GM06990 (cell line): ENCODE measurements at regions not wholly inside any gene's neighbourhood (a gene's known extent, or its start where the extent isn't known, plus 50 kb on each side); places are given as distances from the start of the nearest gene placed in this dataset.

Experiments used
- DNase-seq: peaks from one replicate; pipeline ENCODE4 v3.0.0-alpha.2; 2011; ENCODE audit not compliant: insufficient read length; ENCODE audit errors: extremely low read depth
- H3K27me3 ChIP-seq: replicated peaks from 2 replicates; pipeline ENCODE4 v1.6.0; 2011; ENCODE audit warnings: low read length; ENCODE audit not compliant: control insufficient read depth, insufficient read depth
- H3K36me3 ChIP-seq: 2 replicates; pipeline ENCODE4 v1.5.1; 2011; ENCODE audit warnings: low read length; ENCODE audit not compliant: control insufficient read depth, insufficient read depth
- H3K4me3 ChIP-seq: replicated peaks from 2 replicates; pipeline ENCODE4 v1.5.1; 2011; ENCODE audit warnings: low read depth, mild to moderate bottlenecking, control low read depth, low read length
- TF ChIP-seq, protein P1 (sequence below): IDR thresholded peaks from 2 replicates; pipeline ENCODE4 v1.5.1; 2011; ENCODE audit warnings: low read length, control low read depth, mild to moderate bottlenecking, inconsistent platforms; ENCODE audit not compliant: insufficient read depth, poor library complexity, severe bottlenecking

DNA sequence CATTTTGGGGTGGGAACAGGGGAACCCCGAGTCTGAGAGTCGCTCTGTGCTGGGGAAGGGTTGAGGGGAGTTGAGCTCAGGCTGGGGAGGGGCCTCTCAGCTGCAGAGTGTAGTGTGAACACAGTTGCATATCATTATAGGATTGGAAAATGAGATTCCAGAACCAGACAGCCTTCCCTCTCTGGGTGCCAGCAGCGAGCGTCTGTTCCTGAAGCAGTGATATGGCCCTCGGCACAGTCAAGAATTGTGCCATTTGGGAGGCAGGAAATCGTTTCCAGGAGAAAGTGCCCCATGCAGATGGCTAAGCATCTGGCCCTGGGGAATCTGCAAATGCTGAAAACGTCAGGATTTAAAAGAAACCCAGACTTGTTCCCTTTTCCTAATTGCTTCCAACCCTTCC lies 70.4 kb upstream of the SFSWAP start:
- Histone ChIP-seq H3K36me3 (no peaks in the 10 kb centered on the region), H3K4me3 (no peak overlapping the region), H3K27me3 (no peaks in the 10 kb centered on the region; the same call in 1 of the 2 replicates)
- TF ChIP-seq, protein P1, sequence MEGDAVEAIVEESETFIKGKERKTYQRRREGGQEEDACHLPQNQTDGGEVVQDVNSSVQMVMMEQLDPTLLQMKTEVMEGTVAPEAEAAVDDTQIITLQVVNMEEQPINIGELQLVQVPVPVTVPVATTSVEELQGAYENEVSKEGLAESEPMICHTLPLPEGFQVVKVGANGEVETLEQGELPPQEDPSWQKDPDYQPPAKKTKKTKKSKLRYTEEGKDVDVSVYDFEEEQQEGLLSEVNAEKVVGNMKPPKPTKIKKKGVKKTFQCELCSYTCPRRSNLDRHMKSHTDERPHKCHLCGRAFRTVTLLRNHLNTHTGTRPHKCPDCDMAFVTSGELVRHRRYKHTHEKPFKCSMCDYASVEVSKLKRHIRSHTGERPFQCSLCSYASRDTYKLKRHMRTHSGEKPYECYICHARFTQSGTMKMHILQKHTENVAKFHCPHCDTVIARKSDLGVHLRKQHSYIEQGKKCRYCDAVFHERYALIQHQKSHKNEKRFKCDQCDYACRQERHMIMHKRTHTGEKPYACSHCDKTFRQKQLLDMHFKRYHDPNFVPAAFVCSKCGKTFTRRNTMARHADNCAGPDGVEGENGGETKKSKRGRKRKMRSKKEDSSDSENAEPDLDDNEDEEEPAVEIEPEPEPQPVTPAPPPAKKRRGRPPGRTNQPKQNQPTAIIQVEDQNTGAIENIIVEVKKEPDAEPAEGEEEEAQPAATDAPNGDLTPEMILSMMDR = no peak
- no peak for DNase-seq

DNA sequence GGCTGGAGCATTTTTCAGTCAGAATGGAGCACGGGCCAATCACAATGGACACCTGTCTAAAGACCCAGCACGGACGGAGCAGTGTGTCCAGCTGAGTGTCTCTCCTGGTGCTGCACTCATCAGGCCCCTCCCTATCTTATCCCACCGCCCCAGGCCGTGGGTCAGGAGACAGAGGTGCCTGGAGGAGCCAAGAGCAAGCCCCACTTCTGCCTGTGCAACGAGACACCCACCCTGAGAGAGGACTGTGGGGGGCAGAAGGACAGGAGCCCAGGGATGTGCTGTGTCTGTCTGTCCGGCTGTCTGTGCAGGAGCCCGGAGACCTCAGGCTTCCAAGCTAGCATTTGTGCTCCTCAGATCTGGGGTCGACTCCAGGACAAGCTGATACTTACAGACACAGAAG lies 69.6 kb upstream of the SFSWAP start:
- no peaks in the 10 kb centered on the region for H3K36me3 ChIP-seq
- no peaks in the 10 kb centered on the region; the same call in 1 of the 2 replicates for H3K27me3 ChIP-seq
- DNase-seq = no peak
- TF ChIP-seq, protein P1 = no peak
- no peak overlapping the region for H3K4me3 ChIP-seq

DNA sequence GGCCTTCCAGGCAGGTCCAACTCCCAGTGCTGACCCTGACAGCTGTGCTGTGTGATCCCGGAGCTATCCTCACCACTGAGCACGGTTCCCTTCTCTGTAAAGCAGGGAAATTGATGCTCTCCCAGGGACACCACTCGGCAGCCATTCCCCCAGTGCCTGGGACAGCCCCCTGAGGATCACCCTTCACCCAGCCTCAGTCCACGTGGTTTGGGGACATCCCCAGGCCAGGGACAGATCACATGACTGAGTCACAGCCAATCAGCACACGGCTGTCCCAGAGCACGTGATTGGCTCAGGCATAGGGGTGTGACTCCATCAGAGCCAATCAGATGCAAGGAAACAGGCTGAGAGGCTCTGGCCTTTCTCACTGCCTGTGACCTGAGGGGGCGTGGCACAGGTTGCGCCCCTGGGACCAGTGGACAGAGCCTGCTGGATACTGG lies 68.8 kb upstream of the SFSWAP start:
- TF ChIP-seq, protein P1 = no peak
- Histone ChIP-seq H3K27me3 (no peaks in the 10 kb centered on the region), H3K4me3 (no peak overlapping the region), H3K36me3 (no peaks in the 10 kb centered on the region)
- DNase-seq = no peak

DNA sequence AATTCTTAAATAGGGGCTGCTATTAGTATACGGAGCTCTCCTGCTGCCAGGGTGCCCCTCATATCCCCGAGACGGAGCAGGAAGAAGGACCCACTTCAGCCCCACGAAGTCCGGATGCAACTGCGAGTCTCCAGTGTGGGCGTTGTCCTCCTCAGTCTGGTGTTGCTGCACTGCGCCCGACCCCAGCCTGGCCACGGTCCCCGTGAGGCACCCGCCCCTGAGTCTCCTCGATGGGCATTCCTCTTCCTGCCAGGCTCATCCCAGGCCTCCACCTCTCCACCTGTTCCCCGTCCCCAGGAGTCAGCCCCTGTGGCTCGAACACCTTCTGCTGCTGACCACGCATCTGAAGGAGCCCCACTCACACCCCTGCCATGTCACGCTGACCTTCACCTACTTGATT lies 68.1 kb upstream of the SFSWAP start:
- H3K27me3 ChIP-seq = no peaks in the 10 kb centered on the region
- H3K4me3 ChIP-seq = no peak overlapping the region
- TF ChIP-seq, protein P1 = no peak
- H3K36me3 ChIP-seq = no peaks in the 10 kb centered on the region
- DNase-seq = no peak

DNA sequence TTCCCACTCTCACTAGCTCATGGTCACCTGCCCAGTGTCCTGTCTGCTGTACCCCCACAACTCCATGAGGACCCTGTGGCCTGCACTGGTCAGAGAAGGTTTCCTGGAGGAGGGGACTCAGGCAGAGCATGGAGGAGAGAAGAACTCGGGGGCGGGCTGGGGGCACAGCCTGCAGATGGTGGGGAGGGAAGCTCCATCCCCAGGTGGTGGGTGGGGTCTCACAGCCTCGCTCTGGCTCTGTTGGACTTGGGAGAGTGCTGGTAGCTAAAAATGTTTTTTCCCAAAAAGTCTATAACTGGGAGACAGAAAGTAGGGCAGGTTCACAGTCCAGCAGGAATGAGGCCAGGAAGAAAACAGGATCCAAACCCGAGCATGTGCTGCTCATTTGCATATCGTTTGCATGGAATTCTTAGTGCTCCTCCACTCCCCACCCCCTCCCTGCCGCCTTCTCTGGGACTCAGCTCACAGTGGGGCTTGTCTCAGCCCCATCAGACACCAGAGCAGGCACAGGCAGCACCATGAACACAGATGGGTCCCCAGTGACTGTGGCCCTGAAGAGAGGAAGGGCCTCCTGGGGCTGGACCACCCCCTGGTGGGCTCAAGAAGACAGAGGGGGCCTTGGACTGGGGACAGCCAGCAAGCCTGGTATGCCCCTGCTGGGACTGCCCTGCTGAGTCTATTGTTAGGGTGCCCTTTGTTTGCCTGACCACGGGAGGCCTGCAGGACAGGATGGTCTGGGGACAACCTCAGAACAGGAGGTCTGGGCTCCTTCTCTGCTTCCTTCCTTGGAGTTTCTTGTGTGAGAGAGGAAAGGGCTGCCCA lies 67.0 kb upstream of the SFSWAP start:
- no peaks in the 10 kb centered on the region for H3K27me3 ChIP-seq
- DNase-seq = no peak

More for the DNA sequence above, 67.0 kb upstream of the SFSWAP start:
- TF ChIP-seq, protein P1 = no peak
- Histone ChIP-seq H3K4me3 (no peak overlapping the region), H3K36me3 (no peaks in the 10 kb centered on the region)
